Cardiac fibroblast (primary cell): ENCODE measurements at regions not wholly inside any gene's neighbourhood (a gene's known extent, or its start where the extent isn't known, plus 50 kb on each side); places are given as distances from the start of the nearest gene placed in this dataset.
A peak's percentile ranks its signal among the peaks of the same experiment; 100 is the strongest.

Experiments used
- DNase-seq, 2 donors: peaks; one replicate each; pipeline versions ENCODE4 v3.0.0 to v3.0.0-alpha.2; 2010; ENCODE audit warnings: low read depth in 2 of 2
- H3K4me3 ChIP-seq, 2 donors: replicated peaks in 1 of 2; 1 replicate in 1 of 2; 2 replicates in 1 of 2; pipeline ENCODE4 v1.5.1; 2011; ENCODE audit warnings: low read depth in 2 of 2, low read length in 2 of 2, mild to moderate bottlenecking in 2 of 2, moderate library complexity in 1 of 2
- TF ChIP-seq, protein P1 (sequence below): IDR thresholded peaks from one replicate; pipeline ENCODE4 v1.5.1; 2011; ENCODE audit warnings: low read depth, mild to moderate bottlenecking, low read length, inconsistent platforms

GRCh38 chrX:16433021-16433420, 216.9 kb upstream of the S100G start:
- DNase-seq = no peak
- H3K4me3 ChIP-seq = no peak overlapping the region
- TF ChIP-seq, protein P1, sequence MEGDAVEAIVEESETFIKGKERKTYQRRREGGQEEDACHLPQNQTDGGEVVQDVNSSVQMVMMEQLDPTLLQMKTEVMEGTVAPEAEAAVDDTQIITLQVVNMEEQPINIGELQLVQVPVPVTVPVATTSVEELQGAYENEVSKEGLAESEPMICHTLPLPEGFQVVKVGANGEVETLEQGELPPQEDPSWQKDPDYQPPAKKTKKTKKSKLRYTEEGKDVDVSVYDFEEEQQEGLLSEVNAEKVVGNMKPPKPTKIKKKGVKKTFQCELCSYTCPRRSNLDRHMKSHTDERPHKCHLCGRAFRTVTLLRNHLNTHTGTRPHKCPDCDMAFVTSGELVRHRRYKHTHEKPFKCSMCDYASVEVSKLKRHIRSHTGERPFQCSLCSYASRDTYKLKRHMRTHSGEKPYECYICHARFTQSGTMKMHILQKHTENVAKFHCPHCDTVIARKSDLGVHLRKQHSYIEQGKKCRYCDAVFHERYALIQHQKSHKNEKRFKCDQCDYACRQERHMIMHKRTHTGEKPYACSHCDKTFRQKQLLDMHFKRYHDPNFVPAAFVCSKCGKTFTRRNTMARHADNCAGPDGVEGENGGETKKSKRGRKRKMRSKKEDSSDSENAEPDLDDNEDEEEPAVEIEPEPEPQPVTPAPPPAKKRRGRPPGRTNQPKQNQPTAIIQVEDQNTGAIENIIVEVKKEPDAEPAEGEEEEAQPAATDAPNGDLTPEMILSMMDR = no peak

DNA sequence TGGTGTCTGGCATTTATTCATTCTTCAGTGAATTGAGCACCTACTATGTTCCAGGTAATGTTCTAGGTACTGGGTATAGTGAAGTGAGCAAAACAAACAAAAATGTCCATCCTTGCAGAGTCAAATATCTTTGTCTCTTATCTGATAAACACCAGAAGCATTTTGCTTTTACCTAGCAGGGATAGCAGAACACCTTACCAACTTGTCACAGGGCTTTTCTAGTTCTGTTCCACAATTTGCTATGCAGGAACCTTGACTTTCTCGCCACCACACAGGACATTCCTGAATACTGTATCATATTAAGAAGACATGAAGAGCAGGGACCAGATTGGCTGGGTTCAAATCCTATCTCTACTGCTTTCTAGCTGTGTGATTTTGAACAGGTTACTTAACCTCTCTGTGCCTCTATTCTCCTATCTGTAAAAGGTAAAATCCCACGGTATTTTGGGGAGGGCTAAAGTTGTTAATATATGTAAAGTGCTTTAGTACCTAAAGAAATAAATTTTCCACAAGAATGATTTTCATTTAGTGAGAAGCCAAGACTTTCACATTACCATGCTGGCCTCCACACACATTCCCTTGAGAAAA, 214.5 kb upstream of the S100G start:
- no peak overlapping the region for H3K4me3 ChIP-seq
- no peak for DNase-seq
- TF ChIP-seq, protein P1 = no peak

DNA sequence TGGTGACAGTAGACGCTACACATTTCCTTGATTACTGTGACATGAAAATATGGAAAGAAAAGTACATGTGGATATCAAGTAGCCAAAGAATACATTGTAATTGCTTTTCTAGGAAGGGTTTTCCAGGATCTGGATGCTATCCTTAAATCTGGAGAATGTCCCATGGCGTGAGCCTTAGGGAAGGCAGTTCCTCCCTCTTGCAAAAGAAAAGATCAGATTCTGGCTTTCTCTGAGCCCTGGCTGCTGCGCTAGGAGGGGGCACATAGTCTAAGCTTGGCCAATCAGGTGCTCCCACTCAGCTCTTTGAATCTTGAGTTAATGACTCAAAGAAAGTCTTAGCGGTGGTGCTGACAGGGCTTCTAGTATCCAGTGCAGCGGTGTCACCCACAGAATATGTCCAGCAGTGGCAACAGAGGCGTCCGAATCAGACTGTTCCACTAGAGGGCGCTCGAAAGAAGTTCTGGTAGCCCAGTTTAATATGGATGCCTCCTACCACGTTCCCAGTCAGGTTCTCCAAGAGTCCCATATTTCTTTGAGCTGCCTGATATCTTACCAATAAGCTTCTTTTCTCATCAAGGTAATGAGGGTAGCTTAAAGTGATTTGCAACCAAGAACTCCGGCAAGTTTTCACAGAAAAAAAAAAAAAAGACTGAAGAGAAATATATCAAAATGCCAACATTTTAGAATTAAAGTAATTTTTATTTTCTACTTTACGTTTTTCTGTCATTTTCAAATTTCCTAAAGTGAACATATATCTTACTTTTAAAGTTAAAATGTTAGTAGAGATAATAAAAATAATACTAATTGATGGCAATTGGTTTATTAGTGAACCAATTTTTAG, 213.4 kb upstream of the S100G start:
- TF ChIP-seq, protein P1 = peak; percentile 59
- no peak overlapping the region for H3K4me3 ChIP-seq
- DNase-seq = peak; percentile 71 to 81

DNA sequence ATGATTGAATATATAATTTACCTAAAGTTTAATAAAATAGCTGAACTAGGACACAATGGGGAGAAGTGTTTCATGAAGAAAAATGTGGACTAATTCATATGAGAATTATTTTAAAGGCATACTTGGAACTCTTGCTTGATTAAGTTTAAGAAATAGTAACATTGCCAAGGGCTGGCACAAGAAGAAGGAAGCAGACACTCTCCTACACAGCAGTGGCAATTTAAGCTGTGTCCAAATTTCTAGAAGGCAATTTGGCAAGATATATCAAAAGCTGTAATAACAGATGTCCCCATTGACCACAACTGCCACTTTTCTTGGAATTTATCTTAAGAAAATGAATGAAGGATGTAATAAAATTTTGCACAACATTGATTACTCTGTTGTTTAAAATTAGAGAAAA, 209.5 kb upstream of the S100G start:
- no peak for DNase-seq
- H3K4me3 ChIP-seq = no peak overlapping the region
- TF ChIP-seq, protein P1 = no peak

GRCh38 chrX:16444353-16444752, 205.6 kb upstream of the S100G start:
- DNase-seq = peak in 1 of 2 donors; percentile 74
- TF ChIP-seq, protein P1 = no peak
- no peak overlapping the region for H3K4me3 ChIP-seq

DNA sequence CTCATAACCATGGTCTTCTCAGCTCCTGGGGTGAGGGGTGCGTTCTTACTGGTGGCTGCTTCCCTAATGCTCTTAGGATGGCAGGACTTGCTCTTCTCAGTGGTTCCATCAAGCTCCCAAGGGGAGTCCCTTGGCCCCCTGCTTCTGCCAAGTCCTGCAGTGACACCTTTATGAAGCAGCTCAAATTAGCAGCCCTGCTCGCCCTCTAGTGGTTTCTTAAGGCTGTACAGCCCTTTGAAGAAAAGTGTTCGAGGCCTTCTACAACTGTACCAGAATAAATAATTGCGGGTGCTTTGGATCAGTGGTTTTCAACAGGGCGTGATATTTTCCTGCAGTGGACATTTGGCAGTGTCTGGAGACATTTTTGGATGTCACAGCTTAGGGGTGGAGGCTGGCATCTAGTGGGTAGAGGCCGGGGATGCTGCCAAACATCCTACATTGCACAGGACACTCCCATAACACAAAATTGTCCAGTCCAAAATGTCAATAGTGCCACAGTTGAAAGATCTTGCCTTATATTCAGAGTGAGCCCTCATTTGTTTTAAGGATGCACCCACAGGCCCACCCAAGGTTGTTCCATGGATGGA, 204.7 kb upstream of the S100G start:
- peak; percentile 14 to 47 for DNase-seq
- TF ChIP-seq, protein P1 = peak; percentile 60
- H3K4me3 ChIP-seq = no peak overlapping the region
